ENCODE measurements at regions not wholly inside any gene's neighbourhood (a gene's known extent, or its start where the extent isn't known, plus 50 kb on each side); places are given as distances from the start of the nearest gene placed in this dataset.

GRCh38 chr21:24759348-24760075 is 847.8 kb downstream of the MRPL39 start:
- intact Hi-C loops (cut with DNase I), result no loop called here
- no peak for DNase-seq

GRCh38 chr21:24738063-24738462 is 869.2 kb downstream of the MRPL39 start:
- intact Hi-C loops (cut with DNase I), result no loop called here
- no peak for DNase-seq

DNA sequence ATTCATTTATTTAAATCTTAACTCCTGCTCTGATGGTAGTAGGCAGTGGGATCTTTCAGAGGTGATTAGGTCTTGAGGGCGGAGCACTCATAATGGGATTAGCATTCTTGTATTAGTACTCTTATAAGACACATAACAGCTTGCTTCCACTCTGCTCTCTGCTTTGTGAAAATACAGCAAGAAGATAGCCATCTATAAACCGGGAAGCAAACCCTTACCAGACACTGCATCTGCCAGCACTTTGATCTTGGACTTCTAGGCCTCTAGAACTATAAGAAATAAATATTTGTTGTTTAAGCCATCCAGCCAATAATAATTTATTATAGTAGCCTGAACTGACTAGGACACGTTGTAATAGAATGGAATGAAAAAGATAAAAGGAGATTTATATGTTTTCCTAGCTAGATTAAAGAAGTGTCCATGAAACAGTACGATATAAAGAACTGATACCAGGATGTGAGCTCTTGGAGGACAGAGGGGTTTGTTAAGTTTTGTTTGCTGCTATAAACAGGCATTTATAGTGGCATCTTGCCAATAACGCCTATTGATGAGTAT is 869.9 kb downstream of the MRPL39 start:
- intact Hi-C loops (cut with DNase I), result no loop called here
- DNase-seq, result no peak

DNA sequence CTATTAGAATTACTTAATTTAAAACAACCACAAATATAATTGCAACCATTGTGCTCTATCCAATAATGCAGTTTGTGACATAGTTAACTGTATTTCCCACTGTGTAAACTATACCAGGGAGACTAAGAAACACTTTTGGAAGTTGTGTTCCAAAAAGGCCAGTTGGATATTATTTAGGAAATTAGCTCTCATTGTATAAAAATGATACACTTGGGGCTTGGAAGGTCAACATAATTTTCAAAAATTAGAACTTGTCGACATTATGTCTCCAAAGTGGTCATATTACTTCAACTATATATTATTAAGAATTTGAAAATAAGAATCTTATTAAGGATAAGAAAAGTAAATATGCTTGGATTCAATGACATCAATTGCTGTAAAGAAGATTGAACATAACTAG is 876.6 kb downstream of the MRPL39 start:
- intact Hi-C loops (cut with DNase I), result no loop called here
- DNase-seq, result no peak

GRCh38 chr21:24729568-24729967 is 877.7 kb downstream of the MRPL39 start:
- intact Hi-C loops (cut with DNase I), result no loop called here
- no peak for DNase-seq

- DNase-seq, result no peak
- intact Hi-C loops (cut with DNase I), result no loop called here
Measured at GRCh38 chr21:24727803-24728440, 879.4 kb downstream of the MRPL39 start.

- intact Hi-C loops (cut with DNase I), result no loop called here
Measured at GRCh38 chr21:24716281-24716918, 890.9 kb downstream of the MRPL39 start.

DNA sequence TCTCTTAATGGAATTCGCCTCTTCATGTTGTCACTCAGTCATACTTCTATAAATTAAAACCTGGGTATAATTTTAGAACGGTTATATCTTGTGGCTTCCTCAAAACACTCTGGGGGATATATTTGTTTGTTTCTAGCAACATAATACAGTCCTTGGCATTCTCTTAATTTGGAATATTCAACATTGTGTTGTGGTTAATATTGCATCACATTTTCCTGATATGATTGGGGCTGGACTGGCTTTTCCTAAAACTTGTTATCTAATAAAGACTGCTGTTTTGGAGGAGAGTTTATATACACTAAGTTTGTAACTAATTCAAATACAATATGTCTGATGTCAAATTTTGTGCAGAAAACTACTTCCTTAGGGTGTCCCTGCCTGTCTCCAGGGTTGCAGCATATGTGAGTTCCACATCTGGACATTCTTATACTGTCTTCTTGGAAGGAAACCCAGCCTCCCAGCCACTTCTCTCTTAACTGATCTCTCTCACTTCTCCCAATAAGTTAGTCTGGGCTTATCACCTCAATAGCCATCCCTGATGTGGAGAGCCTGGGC is 892.6 kb downstream of the MRPL39 start:
- no peak for DNase-seq
- intact Hi-C loops (cut with DNase I), result no loop called here

More at GRCh38 chr21:24716281-24716918, 890.9 kb downstream of the MRPL39 start:
- DNase-seq, result no peak

GRCh38 chr21:24705201-24705600 is 902.1 kb downstream of the MRPL39 start:
- DNase-seq, result peak in 1 of 42 donors; percentile 39
- intact Hi-C loops (cut with DNase I), result no loop called here

GRCh38 chr21:24693779-24694178 is 913.5 kb downstream of the MRPL39 start:
- DNase-seq, result peak in 2 of 42 donors; percentile 5 to 7
- intact Hi-C loops (cut with DNase I), result no loop called here

GRCh38 chr21:24681456-24681855 is 925.8 kb downstream of the MRPL39 start:
- DNase-seq, result no peak
- intact Hi-C loops (cut with DNase I), result no loop called here

DNA sequence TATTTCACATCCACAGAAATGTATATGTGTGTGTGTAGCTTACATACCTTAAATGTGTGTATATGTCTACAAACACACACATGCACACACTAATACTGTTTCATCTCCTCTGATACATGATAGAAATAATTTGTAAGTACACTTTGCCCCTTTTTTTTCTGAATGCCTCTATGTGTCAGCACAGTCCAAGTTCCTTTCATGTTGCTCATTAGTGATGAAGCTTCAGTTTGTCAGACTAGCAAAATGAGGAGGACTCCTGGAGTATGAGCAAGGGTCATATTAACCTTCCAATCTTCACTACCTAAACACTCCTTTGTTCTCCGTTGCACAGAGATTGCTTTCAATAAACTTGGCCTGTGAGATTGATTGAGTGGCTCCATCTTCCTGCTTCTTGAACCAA is 935.4 kb downstream of the MRPL39 start:
- intact Hi-C loops (cut with DNase I), result no loop called here
- DNase-seq, result no peak

DNA sequence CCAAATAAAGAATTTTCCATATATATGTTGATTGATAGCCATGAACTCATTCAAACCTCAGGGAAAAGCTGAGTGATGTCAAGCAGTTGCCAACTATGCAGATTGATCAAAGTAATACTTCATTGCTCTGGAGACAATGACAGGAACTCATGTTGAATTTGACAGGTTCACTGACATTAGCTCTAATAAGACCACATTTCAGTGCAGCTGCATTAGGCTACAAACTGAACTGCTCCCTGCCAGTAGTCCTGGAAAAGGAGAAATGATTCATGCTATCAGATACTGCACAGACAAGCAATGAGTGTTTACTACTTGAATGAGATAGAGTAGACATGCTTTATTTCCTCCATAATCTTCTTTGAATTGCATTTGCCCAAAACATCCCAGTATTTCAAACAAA is 948.4 kb downstream of the MRPL39 start:
- peak in 3 of 42 donors; percentile 9 to 47 (median 27) for DNase-seq
- intact Hi-C loops (cut with DNase I), result no loop called here

DNA sequence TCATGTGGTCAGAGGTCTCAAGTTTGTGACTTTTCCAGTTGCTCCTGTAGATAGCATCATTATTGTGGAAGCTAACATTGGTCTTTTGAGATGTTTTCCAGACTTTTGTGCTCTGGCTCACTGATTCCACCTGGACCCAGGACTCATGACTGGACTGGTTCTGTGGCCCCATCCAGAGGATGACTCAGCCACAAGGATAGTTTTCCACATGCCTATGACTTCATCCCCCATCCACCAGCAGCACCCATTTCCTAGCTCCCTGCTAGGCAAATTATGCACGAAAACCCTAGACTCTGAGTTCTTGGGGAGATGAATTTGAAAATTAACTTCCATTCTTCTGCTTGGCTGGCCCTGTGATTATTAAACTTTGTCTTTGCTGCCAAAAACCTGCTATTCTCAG is 949.3 kb downstream of the MRPL39 start:
- no peak for DNase-seq
- intact Hi-C loops (cut with DNase I), result no loop called here

DNA sequence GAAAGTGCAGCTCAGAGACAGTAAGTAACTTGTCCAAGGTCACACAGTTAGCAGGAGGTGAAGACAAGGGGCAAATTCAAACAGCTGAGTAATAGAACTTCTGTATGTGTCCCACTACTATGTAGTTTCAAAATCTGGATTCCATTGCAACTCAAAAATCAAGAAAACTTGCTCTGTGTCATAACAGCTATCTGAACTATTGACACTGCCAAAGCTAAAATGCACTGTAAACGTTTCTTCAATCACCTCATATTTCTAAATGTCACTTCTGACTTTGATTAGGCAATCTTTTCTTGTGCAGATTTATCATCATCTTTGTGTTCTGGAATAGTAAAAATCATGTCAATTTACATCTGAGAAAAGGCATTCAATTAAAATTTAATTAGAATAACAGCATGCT is 957.6 kb downstream of the MRPL39 start:
- intact Hi-C loops (cut with DNase I), result no loop called here

DNA sequence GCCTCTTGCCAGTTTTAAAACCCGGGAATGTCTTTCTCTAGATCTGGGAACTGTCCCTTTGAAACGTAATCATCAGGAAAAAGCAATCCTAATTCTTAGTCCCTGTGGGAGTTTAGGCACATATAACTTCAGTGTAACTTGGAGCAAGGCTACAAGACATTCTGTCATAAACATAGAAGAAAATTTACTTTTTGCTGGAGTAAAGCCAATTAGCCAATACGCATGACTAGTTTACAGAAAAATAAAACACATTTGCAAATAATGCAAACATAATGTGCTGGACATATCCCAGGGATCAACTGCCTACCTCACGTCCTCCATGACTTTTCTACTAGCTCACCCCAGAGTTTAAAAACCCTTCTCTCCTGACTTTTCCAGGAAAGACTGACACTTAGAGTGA is 970.6 kb downstream of the MRPL39 start:
- no peak for DNase-seq
- intact Hi-C loops (cut with DNase I), result no loop called here

More for the DNA sequence above, 957.6 kb downstream of the MRPL39 start:
- DNase-seq, result no peak

GRCh38 chr21:24634749-24635148 is 972.5 kb downstream of the MRPL39 start:
- DNase-seq, result no peak
- intact Hi-C loops (cut with DNase I), result no loop called here

DNA sequence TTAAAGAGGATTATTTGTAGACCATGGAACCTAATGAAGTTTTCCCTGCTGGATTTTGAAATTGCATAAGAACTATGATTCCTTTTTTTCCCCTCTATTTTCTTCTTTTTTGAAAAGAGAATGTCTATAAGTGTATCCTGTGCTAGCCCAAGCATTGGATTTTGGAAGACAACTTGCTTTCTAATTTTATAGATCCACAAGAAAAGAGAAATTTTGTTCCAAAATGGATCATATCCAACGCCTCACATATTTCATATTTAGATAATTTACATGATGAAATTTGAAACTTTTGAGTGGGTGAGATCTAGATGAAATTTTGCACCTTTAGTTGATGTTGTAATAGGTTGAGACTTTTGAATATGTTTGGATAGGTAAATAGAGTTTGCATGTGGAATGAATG is 978.7 kb downstream of the MRPL39 start:
- intact Hi-C loops (cut with DNase I), result no loop called here
- DNase-seq, result no peak

DNA sequence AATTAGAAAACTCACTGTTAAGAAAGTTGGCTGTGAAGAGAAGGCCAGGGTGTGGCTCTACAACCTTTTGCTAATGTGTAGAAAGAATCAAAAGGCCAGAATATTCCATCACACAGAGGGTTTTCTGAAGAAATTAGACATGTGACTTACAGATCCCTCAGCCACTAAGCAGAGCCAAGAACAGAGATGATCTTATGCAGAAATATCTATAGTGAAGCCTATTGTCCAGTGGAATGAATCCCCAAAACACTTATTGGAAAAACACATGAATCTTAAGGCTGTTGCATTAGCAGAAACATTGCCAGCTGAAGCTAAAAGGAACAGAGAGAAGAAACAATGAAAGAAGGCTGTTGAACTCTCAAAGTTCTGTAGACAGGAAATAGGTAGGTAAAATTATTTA is 979.2 kb downstream of the MRPL39 start:
- DNase-seq, result no peak
- intact Hi-C loops (cut with DNase I), result no loop called here

- intact Hi-C loops (cut with DNase I), result no loop called here
- DNase-seq, result no peak
Measured at GRCh38 chr21:24617819-24618218, 989.5 kb downstream of the MRPL39 start.
